Stimulated activated CD8-positive, alpha-beta memory T cell treated with anti-CD3 and anti-CD28 coated beads, Interleukin-15, amount 100 ng/mL, for 48 hours (primary cell): ENCODE measurements at regions not wholly inside any gene's neighbourhood (a gene's known extent, or its start where the extent isn't known, plus 50 kb on each side); places are given as distances from the start of the nearest gene placed in this dataset.

ENCODE experiments used
- DNase-seq, 2 donors: peaks; one replicate each; pipeline ENCODE4 v3.0.0-alpha.2; 2020; ENCODE audit warnings: low read depth in 2 of 2

DNA sequence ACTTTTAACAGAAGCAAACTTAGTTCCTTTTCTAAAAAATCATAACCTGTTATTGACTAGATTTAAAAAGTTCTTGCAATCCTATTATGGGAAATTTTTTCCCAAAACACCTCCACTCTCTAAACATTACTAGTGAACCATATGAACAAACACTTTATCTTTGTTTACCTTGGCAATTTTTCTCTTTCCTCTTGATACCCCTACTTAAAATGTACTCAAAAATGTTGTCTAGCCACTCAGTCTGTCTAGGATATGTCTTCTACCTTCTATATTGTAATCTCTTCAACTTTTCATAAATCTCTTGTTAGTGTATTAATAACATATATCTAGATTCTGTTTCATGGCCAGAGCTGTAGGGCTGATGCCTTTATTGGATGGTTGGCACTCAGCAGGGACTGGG lies 630.0 kb upstream of the GRM3 start:
- DNase-seq, result no peak

- DNase-seq, result no peak
Observed at GRCh38 chr7:86012971-86013370, 630.7 kb upstream of the GRM3 start.

DNA sequence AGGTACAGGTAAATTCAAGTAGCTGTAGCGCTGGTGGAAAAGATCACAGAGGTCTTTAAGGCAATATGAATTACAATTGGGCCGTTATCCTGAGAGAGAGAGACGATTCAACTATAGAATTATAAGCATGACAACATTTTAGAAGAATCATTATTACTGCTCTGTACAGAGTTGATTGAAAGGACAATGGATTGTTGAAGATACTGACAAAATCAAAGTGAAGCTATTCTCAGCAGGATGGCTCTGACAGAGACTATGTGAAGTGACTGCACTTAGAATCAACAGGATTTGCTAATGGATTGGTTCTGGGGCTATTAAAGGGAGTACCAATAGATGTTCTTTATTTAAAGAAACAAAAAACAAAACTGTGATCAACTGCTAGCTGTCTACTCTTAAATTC lies 634.8 kb upstream of the GRM3 start:
- no peak for DNase-seq

DNA sequence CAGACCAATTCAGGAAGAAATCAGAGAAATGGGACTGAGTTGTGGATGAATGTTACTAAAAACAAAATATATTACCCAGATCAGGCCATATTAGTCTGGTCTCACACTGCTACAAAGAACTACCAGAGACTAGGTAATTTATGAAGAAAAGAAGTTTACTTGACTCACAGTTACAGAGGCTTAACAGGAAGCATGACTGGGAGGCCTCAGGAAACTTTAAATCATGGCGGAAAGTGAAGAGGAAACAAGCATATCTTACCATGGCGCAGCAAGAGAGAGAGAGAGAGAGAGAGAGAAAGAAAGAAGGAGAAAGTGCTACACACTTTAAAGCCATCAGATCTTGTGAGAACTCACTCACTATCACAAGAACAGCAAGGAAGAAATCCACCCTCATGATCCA lies 636.8 kb upstream of the GRM3 start:
- DNase-seq, result no peak

DNA sequence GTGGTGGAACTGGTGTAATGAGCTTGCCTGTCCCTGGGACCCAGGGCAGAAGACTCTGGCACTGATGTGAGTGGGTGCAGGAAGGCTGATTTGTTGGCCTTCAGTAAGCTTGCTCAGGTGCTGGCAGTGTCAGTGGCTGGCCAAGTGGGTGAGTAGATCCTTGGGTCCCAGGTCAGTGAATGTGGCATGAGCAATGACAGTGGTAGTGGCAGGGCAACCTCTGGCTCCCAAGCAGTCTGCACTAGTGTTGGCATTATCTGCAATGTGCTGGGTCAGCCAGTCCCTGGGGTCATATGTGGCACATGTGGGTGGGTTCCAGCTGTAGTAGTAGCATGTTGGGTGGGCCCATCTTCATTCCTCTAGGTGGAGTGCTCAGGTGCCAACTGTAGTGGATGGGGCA lies 640.9 kb upstream of the GRM3 start:
- no peak for DNase-seq

DNA sequence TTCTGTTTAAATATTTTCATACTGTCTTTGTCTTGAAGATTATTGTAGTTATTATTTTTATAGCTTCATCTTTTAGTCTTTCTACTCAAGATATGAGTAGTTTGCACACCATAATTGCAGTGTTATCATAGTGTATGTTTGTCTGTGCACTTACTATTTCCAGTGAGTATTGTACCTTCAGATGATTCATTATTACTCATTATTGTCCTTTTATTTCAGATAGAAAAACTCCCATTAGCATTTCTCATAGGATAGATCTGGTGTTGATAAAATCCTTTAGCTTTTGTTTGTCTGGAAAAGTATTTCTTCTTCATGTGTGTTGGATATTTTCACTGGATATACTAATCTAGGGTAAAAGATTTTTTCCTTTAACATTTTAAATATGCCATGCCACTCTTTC lies 646.2 kb upstream of the GRM3 start:
- no peak for DNase-seq

DNA sequence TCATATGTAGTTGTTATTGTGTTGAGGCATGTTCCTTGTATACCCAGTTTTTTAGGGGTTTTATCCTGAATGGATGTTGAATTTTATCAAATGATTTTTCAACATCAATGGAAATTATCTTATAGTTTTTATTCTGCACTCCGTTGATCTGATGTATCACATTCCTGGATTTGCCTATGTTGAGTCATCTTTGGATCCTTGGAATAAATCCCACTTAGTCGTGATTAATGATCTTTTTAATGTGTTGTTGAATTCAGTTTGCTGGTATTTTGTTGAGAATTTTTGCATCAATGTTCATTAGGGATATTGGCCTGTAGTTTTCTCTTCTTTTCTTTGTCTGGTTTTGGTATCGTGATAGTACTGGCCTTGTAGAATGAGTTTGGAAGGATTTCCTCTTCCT lies 648.6 kb upstream of the GRM3 start:
- DNase-seq, result no peak

GRCh38 chr7:85980740-85981139 lies 663.0 kb upstream of the GRM3 start:
- no peak for DNase-seq

DNA sequence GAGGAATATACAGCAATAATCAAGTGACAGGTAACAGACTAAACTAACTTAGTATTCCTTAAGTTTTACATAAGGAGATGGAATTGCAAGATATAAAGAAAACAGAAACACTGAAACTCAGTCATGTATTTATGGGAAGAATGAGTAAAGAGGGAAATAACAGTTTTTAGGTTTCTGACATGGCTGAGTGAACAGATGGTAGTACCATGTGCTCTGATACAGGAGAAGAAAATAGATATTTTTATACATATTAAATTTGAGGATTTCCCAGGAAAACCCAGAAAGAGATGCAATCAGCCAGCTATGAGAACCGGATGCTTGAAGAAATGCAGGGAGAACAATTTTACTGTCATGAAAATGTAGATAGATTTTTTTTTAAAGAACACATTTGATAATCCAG lies 669.5 kb upstream of the GRM3 start:
- DNase-seq, result no peak

DNA sequence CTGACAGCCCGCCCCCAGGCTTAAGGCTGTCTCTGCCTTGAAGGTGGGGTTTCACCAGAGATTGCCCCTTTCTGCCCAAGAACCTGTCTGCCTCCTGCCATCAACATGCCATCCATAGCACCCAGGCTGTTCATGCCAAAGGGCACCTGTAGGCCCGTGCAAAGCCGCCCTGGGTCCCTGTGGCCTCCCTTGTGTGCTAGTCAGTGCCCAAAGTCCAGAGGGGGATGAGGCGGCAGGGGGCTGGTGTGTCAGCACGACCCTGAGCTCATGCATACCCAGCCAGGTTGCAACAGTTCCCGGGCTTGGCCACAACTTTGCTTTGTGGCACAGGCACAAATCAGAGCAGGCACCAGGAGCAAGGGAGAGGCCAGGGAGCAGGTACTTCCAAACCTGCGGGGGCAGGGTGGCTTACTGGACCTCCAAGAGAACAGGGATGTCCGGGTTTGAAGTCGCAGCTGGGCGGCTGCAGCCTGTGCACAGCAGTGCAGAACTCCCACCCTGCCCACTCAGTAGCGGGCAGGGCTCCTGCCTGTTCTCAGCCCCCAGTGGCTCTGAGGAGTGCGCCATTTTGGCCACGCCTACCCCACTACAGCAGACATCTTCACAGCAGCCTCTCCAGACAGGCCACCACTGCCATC lies 671.1 kb upstream of the GRM3 start:
- no peak for DNase-seq

GRCh38 chr7:85954961-85955360 lies 688.7 kb upstream of the GRM3 start:
- no peak for DNase-seq

DNA sequence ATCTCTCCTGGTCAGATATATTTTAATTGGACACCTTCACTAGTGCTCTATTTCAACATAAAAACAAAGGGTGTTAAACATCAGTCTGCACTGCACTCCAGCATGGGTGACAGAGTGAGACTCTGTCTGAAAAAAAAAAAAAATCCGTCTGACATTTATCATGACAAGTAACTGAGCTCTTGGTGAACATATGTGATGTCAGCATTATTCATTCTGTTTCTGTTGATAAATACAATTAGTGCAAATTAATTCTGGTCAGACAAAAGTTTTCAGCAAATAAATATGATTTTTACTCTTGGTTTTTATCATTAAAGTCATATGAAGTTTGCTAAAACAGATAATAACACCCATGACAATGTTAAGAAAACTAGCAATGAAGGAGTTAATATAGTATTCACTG lies 692.8 kb upstream of the GRM3 start:
- DNase-seq, result no peak

GRCh38 chr7:85950418-85950817 lies 693.3 kb upstream of the GRM3 start:
- no peak for DNase-seq

GRCh38 chr7:85947767-85948166 lies 695.9 kb upstream of the GRM3 start:
- DNase-seq, result no peak

DNA sequence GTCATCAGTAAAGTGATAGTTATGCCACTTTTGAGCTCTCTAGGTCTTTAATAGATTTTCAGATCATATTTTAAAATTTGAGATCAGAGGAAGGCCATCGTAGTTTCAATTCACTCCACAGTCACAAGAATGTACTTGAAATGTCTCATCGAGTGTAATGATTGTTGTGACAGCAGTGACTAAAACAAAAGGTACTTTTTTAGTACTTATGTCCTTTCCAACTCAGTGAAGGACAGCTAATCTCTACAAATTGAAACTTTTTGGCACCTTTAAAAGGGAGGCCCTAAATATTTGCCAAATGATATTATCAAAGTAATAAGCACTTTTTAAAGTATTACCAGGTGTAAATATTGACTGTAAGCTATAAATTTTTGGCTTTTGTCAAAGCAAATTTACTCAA lies 702.9 kb upstream of the GRM3 start:
- no peak for DNase-seq

- no peak for DNase-seq
Observed at GRCh38 chr7:85931919-85932318, 711.8 kb upstream of the GRM3 start.

DNA sequence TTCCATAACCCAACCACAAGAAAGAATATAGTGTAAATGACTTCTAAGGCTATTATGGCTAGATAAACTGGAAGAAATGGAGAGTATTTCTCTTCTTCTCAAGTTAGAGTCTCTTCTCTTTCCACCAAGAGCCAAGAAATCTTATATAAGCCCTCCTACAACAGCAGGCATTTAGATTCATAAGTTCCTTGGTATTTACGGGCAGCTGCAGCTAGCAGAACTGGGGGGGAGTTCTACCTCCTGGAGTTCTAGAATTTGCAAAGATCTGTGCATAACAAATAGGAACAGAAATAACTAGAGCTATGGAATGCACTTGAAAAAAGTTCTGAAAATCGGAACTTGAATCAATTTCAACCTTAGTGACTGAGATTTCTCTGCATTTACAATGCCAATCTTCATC lies 715.2 kb upstream of the GRM3 start:
- no peak for DNase-seq

GRCh38 chr7:85927226-85927625 lies 716.5 kb upstream of the GRM3 start:
- no peak for DNase-seq

DNA sequence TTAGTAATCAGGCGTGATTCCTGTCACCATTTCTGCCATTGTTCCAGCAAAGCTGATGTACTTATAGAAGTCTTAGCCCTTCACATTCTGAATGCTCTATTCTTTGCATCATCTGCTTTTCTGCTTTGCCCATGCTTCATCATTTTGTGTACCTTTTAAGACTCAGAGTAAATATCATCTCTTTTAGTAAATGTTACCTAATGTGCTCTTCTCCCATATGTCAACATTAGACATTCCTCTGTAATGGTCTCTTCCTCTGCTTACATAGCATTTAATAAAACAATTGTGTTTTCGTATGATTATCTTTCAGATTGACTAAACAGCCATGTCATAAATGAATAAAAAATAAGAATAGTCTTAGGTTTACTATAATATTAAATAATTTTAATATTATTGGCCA lies 719.6 kb upstream of the GRM3 start:
- DNase-seq, result no peak

DNA sequence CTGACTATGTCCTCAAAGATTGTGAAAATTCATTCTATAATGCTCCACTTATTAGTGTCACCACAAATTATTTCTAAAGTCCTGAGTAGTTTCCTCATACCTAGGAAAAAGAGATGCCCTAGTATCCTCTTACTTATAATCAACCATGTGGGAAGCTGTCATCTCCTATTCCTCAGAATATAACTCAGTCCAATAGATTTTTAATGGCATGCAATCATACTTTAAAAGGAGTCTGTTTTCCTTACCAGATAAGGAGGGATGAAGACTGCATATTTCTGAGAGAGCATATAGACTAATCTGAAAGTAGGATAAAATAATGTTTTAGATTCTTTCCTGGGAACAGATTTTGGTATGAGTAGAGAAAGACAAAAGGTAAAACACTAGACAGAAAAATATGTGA lies 727.7 kb upstream of the GRM3 start:
- DNase-seq, result no peak

DNA sequence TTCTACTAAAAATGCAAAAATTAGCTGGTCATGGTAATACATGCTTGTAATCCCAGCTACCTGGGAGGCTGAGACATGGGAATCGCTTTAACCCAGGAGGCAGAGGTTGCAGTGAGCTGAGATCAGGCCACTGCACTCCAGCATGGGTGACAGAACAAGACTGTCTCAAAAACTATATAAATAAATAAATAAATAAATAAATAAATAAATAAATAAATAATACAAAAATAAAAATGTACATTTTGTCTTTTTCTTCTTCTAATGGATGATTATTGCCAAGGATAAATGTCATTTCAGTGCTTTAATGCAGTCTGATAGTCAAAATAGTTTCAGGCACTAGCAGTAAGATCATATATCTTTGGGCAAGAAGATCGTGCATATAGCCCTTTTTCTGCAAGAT lies 727.6 kb upstream of the SEMA3D start:
- DNase-seq, result no peak

DNA sequence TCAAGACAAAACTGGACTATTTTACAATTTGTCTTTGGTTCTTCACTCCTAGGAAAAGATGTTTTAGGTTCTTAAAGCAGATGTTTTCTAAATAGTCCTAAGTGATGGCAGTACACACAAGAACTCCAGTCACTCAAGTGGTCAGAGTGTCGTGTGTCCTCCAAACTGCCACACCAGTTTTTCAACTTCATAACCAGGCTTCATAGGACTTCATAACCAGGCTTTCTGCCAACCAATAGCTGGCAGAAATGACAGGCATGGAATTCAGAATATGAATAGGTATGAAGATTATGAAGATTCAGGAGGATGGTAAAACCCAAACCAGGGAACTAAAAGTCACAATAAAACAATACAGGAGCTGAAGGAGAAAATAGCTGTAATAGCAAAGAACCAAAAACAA lies 721.2 kb upstream of the SEMA3D start:
- DNase-seq, result no peak

DNA sequence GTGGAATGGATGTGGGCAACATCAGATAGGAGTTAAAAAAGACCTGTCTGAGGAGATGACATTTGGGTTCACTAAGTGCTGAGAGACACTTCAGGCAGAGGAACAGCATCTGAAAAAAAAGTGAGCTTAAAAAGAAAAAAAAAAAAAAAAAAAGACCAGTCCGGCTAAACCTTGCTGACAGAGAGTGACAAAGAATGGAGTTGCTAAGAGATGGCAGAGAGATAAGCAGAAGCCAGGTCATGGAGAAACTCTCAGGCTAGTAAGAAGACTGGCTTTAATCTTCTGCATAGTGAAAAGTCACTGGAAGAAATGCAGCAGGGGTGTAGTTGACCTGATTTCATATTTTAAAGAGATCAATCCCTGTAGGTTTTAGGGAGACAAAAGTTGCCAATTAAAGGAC lies 711.1 kb upstream of the SEMA3D start:
- DNase-seq, result no peak

DNA sequence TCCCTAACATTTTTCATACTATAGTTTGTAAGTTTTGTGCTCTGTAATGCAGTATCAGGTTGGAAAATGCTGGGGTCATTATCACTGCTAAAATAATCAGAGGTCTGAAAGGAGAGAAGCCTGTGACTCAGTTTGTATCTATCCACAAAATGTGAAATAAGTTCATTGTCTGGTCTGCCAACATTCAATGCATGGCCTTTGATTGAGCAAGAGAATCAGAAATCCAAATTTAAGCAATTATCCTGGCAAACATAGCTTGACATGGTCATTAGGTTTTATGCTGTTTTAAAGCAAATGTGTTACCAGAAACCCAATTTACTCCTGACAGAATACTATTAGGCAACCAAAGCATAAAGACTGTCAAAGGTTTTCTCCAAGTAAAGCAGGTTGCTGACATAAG lies 709.7 kb upstream of the SEMA3D start:
- DNase-seq, result no peak

GRCh38 chr7:85895835-85896234 lies 709.0 kb upstream of the SEMA3D start:
- DNase-seq, result no peak
